ENCODE measurements at regions not wholly inside any gene's neighbourhood (a gene's known extent, or its start where the extent isn't known, plus 50 kb on each side); places are given as distances from the start of the nearest gene placed in this dataset.

DNA sequence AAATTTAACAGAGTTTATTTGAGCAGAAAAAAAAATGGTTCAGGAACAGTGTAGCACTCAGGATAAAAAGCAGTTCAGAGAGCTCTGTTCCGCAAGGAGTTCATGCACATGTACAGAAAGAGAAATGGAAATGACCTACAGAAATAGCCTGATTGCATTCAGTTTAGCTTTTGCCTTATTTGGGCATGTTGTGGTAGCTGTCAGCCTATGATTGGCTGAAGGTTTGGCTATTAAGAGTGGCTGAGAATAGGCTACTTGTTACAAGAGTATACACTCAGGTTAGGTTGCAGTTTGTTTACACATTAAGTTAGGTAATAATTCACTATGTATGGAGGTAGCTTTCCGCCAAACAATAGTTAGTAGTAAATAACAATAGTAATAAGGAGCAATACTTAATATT, 511.0 kb upstream of the TMPRSS15 start:
- H3K4me3 ChIP-seq (ENCODE audit: low read length), result no peak overlapping the region
- H3K4me1 ChIP-seq (ENCODE audit: control insufficient read depth, insufficient read depth, low read length), result no peaks in the 10 kb centered on the region
- H3K36me3 ChIP-seq (ENCODE audit: control insufficient read depth, insufficient read depth, low read length), result no peaks in the 10 kb centered on the region
- no CpG with 5 or more reads among the region's 2 CpGs for WGBS (ENCODE audit: insufficient coverage, low lambda C conversion rate)
- H3K27me3 ChIP-seq (ENCODE audit: control insufficient read depth, insufficient read depth, low read length), result no peaks in the 10 kb centered on the region
- no peaks in the 10 kb centered on the region for H3K9me3 ChIP-seq (ENCODE audit: control insufficient read depth, low read depth, low read length)
- H3K27ac ChIP-seq (ENCODE audit: low read length), result no peak overlapping the region
- no peak for DNase-seq

- Histone ChIP-seq H3K9me3 (ENCODE audit: control insufficient read depth, low read depth, low read length) (no peaks in the 10 kb centered on the region), H3K27ac (ENCODE audit: low read length) (no peak overlapping the region), H3K4me1 (ENCODE audit: control insufficient read depth, insufficient read depth, low read length) (no peaks in the 10 kb centered on the region), H3K4me3 (ENCODE audit: low read length) (no peak overlapping the region), H3K27me3 (ENCODE audit: control insufficient read depth, insufficient read depth, low read length) (no peaks in the 10 kb centered on the region), H3K36me3 (ENCODE audit: control insufficient read depth, insufficient read depth, low read length) (no peaks in the 10 kb centered on the region)
- peak in 1 of 2 donors; percentile 18 for DNase-seq
- WGBS (ENCODE audit: insufficient coverage, low lambda C conversion rate), result 40% methylated on average over 1 of the region's 6 CpGs
Measured at GRCh38 chr21:18917622-18918021, 514.0 kb upstream of the TMPRSS15 start.

GRCh38 chr21:18931237-18931636, 527.7 kb upstream of the TMPRSS15 start:
- Histone ChIP-seq H3K4me1 (ENCODE audit: control insufficient read depth, insufficient read depth, low read length) (peaks cover 13% of the 10 kb centered on the region), H3K27ac (ENCODE audit: low read length) (peak overlapping the region; percentile 77), H3K9me3 (ENCODE audit: control insufficient read depth, low read depth, low read length) (peaks cover 4% of the 10 kb centered on the region), H3K27me3 (ENCODE audit: control insufficient read depth, insufficient read depth, low read length) (no peaks in the 10 kb centered on the region), H3K36me3 (ENCODE audit: control insufficient read depth, insufficient read depth, low read length) (no peaks in the 10 kb centered on the region), H3K4me3 (ENCODE audit: low read length) (no peak overlapping the region)
- peak; percentile 56 to 84 for DNase-seq

DNA sequence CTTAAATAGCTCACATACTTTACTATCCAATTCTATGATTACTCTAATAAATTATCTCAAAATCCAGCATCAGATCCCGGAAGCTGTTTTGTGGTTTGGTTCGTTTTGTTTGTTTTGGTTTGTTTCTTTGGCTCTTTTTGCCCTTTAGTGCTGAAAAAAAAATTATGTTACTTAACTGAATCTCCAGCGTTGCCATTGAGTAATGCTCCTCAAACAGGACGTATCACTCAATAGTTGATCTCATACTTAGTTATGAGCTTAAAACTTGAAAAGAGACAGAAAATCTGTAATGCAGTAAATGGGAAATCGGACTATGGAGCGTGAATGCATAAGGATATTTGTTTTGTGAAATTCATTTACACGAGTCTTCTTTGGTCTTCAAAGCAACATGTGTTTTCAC, 533.8 kb upstream of the TMPRSS15 start:
- H3K9me3 ChIP-seq (ENCODE audit: control insufficient read depth, low read depth, low read length), result no peaks in the 10 kb centered on the region
- H3K4me3 ChIP-seq (ENCODE audit: low read length), result no peak overlapping the region
- DNase-seq, result no peak
- peaks cover 4% of the 10 kb centered on the region for H3K4me1 ChIP-seq (ENCODE audit: control insufficient read depth, insufficient read depth, low read length)
- H3K27me3 ChIP-seq (ENCODE audit: control insufficient read depth, insufficient read depth, low read length), result no peaks in the 10 kb centered on the region
- no peak overlapping the region for H3K27ac ChIP-seq (ENCODE audit: low read length)
- 100% methylated on average over 4 of the region's 7 CpGs for WGBS (ENCODE audit: insufficient coverage, low lambda C conversion rate)
- H3K36me3 ChIP-seq (ENCODE audit: control insufficient read depth, insufficient read depth, low read length), result no peaks in the 10 kb centered on the region

- H3K27me3 ChIP-seq (ENCODE audit: control insufficient read depth, insufficient read depth, low read length), result no peaks in the 10 kb centered on the region
- H3K9me3 ChIP-seq (ENCODE audit: control insufficient read depth, low read depth, low read length), result no peaks in the 10 kb centered on the region
- no peaks in the 10 kb centered on the region for H3K4me1 ChIP-seq (ENCODE audit: control insufficient read depth, insufficient read depth, low read length)
- H3K27ac ChIP-seq (ENCODE audit: low read length), result no peak overlapping the region
- H3K4me3 ChIP-seq (ENCODE audit: low read length), result no peak overlapping the region
- DNase-seq, result no peak
- no peaks in the 10 kb centered on the region for H3K36me3 ChIP-seq (ENCODE audit: control insufficient read depth, insufficient read depth, low read length)
- WGBS (ENCODE audit: insufficient coverage, low lambda C conversion rate), result no CpG with 5 or more reads among the region's 4 CpGs
Measured at GRCh38 chr21:18940791-18941190, 537.2 kb upstream of the TMPRSS15 start.

- WGBS (ENCODE audit: insufficient coverage, low lambda C conversion rate), result 92% methylated on average over 2 of the region's 13 CpGs
- H3K4me3 ChIP-seq (ENCODE audit: low read length), result no peak overlapping the region
- H3K27ac ChIP-seq (ENCODE audit: low read length), result no peak overlapping the region
- H3K9me3 ChIP-seq (ENCODE audit: control insufficient read depth, low read depth, low read length), result no peaks in the 10 kb centered on the region
- H3K27me3 ChIP-seq (ENCODE audit: control insufficient read depth, insufficient read depth, low read length), result no peaks in the 10 kb centered on the region
- H3K4me1 ChIP-seq (ENCODE audit: control insufficient read depth, insufficient read depth, low read length), result peaks cover 13% of the 10 kb centered on the region
- DNase-seq, result no peak
- H3K36me3 ChIP-seq (ENCODE audit: control insufficient read depth, insufficient read depth, low read length), result no peaks in the 10 kb centered on the region
Measured at GRCh38 chr21:18950045-18950740, 546.6 kb upstream of the TMPRSS15 start.

DNA sequence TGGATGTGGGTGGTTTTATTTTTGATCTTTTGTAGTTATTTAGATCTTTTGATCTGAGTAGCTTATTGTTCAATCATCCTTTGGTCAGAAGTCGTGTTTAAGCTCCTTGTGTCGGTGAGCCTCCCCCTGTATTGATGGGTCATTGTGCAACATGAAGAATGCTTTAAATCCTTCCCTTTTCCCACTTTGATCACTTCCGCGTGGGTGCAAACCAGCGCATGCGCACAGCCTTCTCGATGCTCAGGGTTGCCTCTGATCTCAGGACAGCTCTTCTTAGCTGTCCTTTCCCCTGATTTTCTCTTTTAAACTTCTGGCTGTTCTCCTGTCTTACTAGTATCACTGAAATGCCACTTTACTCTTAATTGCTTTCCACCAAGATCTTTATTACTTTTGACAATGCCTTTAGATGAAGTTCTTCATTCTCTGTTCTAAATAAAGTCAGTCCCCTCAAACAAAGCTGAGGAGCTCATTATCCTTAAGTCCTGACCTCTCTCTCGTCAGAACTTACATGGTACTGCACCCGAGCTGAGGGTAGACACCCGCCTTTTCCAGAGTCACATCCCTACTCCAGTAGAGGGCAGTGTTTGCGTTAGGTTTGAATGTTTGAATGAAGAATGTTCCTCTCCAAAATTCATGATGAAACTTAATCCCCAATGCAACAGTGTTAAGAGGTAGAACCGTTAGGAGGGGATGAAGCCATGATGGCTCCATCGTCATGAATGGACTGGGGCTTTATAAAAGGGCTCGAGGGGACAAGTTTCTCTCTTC, 547.9 kb upstream of the TMPRSS15 start:
- no peaks in the 10 kb centered on the region for H3K27me3 ChIP-seq (ENCODE audit: control insufficient read depth, insufficient read depth, low read length)
- H3K4me3 ChIP-seq (ENCODE audit: low read length), result no peak overlapping the region
- H3K9me3 ChIP-seq (ENCODE audit: control insufficient read depth, low read depth, low read length), result no peaks in the 10 kb centered on the region
- WGBS (ENCODE audit: insufficient coverage, low lambda C conversion rate), result 100% methylated on average over 4 of the region's 14 CpGs
- DNase-seq, result no peak
- H3K4me1 ChIP-seq (ENCODE audit: control insufficient read depth, insufficient read depth, low read length), result peaks cover 13% of the 10 kb centered on the region
- no peak overlapping the region for H3K27ac ChIP-seq (ENCODE audit: low read length)
- H3K36me3 ChIP-seq (ENCODE audit: control insufficient read depth, insufficient read depth, low read length), result no peaks in the 10 kb centered on the region

DNA sequence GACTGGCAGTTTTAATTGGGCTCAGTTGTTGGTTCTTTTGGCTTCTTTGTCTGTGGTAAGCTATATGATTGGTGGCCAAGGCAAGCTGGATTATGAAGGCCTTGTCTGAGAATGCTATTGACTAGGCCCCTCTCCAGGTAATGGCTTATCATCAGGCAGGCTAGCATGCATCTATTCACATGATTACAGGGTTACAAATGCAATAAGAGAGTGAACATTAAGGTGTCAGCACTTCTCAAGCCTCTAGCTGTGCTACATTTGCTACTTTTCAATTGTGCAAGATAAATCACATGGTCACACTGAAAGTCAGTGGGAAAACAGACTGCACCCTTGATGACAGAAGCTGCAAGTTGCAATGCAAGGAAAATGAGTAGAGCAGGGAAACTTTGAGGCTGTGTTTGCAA, 550.9 kb upstream of the TMPRSS15 start:
- peak; percentile 90 to 95 for DNase-seq
- Histone ChIP-seq H3K27me3 (ENCODE audit: control insufficient read depth, insufficient read depth, low read length) (no peaks in the 10 kb centered on the region), H3K27ac (ENCODE audit: low read length) (peak overlapping the region; percentile 96), H3K36me3 (ENCODE audit: control insufficient read depth, insufficient read depth, low read length) (no peaks in the 10 kb centered on the region), H3K4me3 (ENCODE audit: low read length) (no peak overlapping the region), H3K4me1 (ENCODE audit: control insufficient read depth, insufficient read depth, low read length) (peaks cover 13% of the 10 kb centered on the region), H3K9me3 (ENCODE audit: control insufficient read depth, low read depth, low read length) (no peaks in the 10 kb centered on the region)

- Histone ChIP-seq H3K27me3 (ENCODE audit: control insufficient read depth, insufficient read depth, low read length) (no peaks in the 10 kb centered on the region), H3K4me1 (ENCODE audit: control insufficient read depth, insufficient read depth, low read length) (no peaks in the 10 kb centered on the region), H3K9me3 (ENCODE audit: control insufficient read depth, low read depth, low read length) (no peaks in the 10 kb centered on the region), H3K27ac (ENCODE audit: low read length) (no peak overlapping the region), H3K4me3 (ENCODE audit: low read length) (no peak overlapping the region), H3K36me3 (ENCODE audit: control insufficient read depth, insufficient read depth, low read length) (no peaks in the 10 kb centered on the region)
- DNase-seq, result no peak
- WGBS (ENCODE audit: insufficient coverage, low lambda C conversion rate), result 100% methylated on average over 1 of the region's 3 CpGs
Measured at GRCh38 chr21:18959817-18960216, 556.2 kb upstream of the TMPRSS15 start.

GRCh38 chr21:18960306-18960705, 556.7 kb upstream of the TMPRSS15 start:
- no peaks in the 10 kb centered on the region for H3K4me1 ChIP-seq (ENCODE audit: control insufficient read depth, insufficient read depth, low read length)
- H3K27me3 ChIP-seq (ENCODE audit: control insufficient read depth, insufficient read depth, low read length), result no peaks in the 10 kb centered on the region
- no peak overlapping the region for H3K27ac ChIP-seq (ENCODE audit: low read length)
- no peaks in the 10 kb centered on the region for H3K9me3 ChIP-seq (ENCODE audit: control insufficient read depth, low read depth, low read length)
- no peak for DNase-seq
- no peaks in the 10 kb centered on the region for H3K36me3 ChIP-seq (ENCODE audit: control insufficient read depth, insufficient read depth, low read length)
- H3K4me3 ChIP-seq (ENCODE audit: low read length), result no peak overlapping the region
- whole genome bisulfite sequencing (ENCODE audit: insufficient coverage, low lambda C conversion rate), result 100% methylated on average over 2 of the region's 3 CpGs

DNA sequence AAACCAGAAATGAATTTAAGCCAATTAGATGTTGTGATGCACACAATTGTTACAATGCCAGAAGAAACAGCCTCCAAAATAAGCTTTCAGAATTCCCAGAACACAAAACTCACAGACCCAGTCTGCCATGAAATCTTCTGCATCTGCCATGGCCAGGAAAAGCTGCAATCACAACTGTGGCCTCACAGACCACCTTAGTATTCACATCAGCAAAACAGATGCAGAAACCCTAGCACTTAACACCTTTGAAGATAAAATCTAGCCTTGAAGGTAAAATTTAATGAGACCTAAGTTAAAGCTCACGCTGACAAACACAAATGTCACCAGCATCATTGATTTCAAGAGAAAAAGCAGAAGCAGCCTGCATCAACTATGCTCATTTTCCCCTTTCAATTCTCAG, 566.8 kb upstream of the TMPRSS15 start:
- H3K27me3 ChIP-seq (ENCODE audit: control insufficient read depth, insufficient read depth, low read length), result no peaks in the 10 kb centered on the region
- no peak overlapping the region for H3K4me3 ChIP-seq (ENCODE audit: low read length)
- no peaks in the 10 kb centered on the region for H3K4me1 ChIP-seq (ENCODE audit: control insufficient read depth, insufficient read depth, low read length)
- DNase-seq, result no peak
- H3K9me3 ChIP-seq (ENCODE audit: control insufficient read depth, low read depth, low read length), result no peaks in the 10 kb centered on the region
- H3K36me3 ChIP-seq (ENCODE audit: control insufficient read depth, insufficient read depth, low read length), result no peaks in the 10 kb centered on the region
- no peak overlapping the region for H3K27ac ChIP-seq (ENCODE audit: low read length)
- no CpG with 5 or more reads among the region's 1 CpG for WGBS (ENCODE audit: insufficient coverage, low lambda C conversion rate)
